ENCODE measurements at regions not wholly inside any gene's neighbourhood (a gene's known extent, or its start where the extent isn't known, plus 50 kb on each side); places are given as distances from the start of the nearest gene placed in this dataset.

DNA sequence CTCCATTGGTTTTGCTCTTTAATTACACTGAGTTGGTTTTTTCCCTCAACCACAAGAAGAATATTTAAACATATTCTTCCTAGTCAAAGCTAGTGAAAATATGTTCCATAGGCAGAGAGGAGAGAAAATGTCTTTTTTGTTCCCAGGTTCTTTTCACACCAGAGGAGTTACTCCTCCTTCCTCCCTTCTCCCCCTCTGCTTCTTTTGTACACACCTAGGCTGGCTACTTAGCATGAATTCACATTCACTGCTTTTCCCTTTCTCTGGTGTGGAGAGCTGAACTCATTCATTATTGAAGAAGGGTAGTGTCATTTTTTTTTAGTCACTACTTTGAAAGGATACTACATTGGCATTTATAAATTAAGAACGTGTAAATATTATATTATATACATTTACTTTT, 56.6 kb upstream of the UGP2 start:
- WGBS, result 74% methylated on average over 1 of the region's 1 CpG
- TF ChIP-seq POLR2A (IDR thresholded peaks at IDR 0.05), result no peak

DNA sequence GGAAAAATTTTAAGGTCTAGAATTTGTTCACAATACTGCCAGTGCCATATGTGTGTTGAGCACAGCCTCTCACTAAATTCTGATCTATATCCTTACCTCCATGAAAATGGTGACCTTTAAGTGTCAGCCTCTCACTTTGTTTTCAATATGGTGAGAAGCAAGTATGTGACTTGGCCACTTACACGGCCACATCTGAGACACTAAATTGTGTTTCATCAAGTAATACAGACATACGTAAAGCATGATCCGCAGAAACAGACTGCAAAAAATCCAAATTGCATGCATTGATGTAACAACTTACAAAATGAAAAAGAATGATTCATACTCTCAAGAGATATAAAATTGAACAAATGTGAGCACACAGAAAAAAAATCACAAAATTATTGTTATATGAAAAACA, 55.2 kb upstream of the UGP2 start:
- no peak for TF ChIP-seq EP300 (IDR thresholded peaks at IDR 0.05)
- TF ChIP-seq, protein P1, sequence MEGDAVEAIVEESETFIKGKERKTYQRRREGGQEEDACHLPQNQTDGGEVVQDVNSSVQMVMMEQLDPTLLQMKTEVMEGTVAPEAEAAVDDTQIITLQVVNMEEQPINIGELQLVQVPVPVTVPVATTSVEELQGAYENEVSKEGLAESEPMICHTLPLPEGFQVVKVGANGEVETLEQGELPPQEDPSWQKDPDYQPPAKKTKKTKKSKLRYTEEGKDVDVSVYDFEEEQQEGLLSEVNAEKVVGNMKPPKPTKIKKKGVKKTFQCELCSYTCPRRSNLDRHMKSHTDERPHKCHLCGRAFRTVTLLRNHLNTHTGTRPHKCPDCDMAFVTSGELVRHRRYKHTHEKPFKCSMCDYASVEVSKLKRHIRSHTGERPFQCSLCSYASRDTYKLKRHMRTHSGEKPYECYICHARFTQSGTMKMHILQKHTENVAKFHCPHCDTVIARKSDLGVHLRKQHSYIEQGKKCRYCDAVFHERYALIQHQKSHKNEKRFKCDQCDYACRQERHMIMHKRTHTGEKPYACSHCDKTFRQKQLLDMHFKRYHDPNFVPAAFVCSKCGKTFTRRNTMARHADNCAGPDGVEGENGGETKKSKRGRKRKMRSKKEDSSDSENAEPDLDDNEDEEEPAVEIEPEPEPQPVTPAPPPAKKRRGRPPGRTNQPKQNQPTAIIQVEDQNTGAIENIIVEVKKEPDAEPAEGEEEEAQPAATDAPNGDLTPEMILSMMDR (IDR thresholded peaks at IDR 0.05), result no peak
- TF ChIP-seq POLR2AphosphoS5 (IDR thresholded peaks at IDR 0.05), result no peak
- TF ChIP-seq POLR2A (IDR thresholded peaks at IDR 0.05), result no peak
- WGBS, result 91% methylated on average over 3 of the region's 3 CpGs
- no peaks in the 10 kb centered on the region for H3K36me3 ChIP-seq
- H3K27ac ChIP-seq, result no peak overlapping the region
- H3K9me3 ChIP-seq, result no peaks in the 10 kb centered on the region
- H3K27me3 ChIP-seq, result no peaks in the 10 kb centered on the region
- H3K4me3 ChIP-seq, result no peak overlapping the region
- peaks cover 18% of the 10 kb centered on the region for H3K4me1 ChIP-seq
- no peak for DNase-seq (ENCODE audit: low spot score in 2 of 2)

More for the DNA sequence above, 56.6 kb upstream of the UGP2 start:
- DNase-seq (ENCODE audit: low spot score in 2 of 2), result no peak
- H3K27me3 ChIP-seq, result no peaks in the 10 kb centered on the region
- H3K27ac ChIP-seq, result no peak overlapping the region
- H3K9me3 ChIP-seq, result no peaks in the 10 kb centered on the region
- no peaks in the 10 kb centered on the region for H3K36me3 ChIP-seq
- H3K4me1 ChIP-seq, result peaks cover 12% of the 10 kb centered on the region
- H3K4me3 ChIP-seq, result no peak overlapping the region

DNA sequence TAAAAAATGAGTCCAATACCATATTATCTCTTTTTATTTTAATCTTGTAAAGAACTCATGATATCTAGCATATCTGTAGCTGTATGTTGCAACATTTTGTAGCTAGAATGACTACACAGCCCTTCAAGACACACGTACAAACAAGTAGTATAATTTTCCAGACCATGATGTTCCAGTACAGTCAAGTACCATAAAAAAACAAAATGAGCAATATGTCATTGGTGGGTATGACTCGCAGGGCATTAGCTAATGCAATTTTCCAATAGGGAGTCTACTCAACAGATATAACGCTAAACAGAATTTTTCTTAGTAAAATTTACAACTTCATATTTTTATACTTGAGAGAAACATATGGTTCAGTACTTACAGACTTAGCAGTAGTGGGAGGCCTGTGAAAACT, 53.6 kb upstream of the UGP2 start:
- H3K27me3 ChIP-seq, result no peaks in the 10 kb centered on the region
- no peaks in the 10 kb centered on the region for H3K9me3 ChIP-seq
- no peaks in the 10 kb centered on the region for H3K36me3 ChIP-seq
- H3K27ac ChIP-seq, result peak overlapping the region; percentile 75
- no peak overlapping the region for H3K4me3 ChIP-seq
- DNase-seq (ENCODE audit: low spot score in 2 of 2), result no peak
- TF ChIP-seq EP300 (IDR thresholded peaks at IDR 0.05) (no peak), POLR2A (IDR thresholded peaks at IDR 0.05) (no peak), POLR2AphosphoS5 (IDR thresholded peaks at IDR 0.05) (peak in 1 of 3 donors; percentile 18)
- TF ChIP-seq, protein P1 (IDR thresholded peaks at IDR 0.05), result no peak
- WGBS, result 74% methylated on average over 3 of the region's 3 CpGs
- H3K4me1 ChIP-seq, result peaks cover 18% of the 10 kb centered on the region

DNA sequence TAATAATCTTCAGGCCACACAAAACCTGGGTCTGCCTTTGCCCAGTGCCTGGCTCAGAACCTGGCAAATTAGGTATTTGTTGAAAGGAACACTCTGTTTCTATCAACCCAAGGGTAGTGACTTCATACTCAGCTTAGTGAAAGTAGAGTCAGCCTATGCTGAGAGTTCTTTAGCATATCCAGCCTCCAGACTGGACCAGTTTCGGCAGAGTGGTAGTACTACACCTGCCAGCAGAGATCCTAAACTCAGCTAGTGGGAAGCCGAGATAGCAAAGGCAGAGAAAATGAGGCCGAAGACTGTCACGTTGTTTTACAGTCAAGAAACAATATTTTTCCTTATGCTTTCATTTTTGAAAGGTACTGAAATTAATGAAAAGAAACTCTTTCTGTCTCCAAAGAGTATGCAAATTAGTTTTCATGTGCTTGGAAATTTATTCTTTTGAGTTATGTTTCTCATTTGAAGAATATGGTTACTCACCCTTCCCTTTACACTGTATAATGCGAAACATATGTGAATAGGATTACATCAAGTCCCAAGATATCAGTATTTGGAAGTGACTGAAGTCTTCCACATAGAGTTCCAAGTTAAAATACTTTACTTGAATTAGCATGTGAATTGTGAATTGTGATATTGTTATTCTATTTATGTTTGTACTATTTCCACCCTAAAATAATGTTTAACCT, 52.2 kb upstream of the UGP2 start:
- H3K36me3 ChIP-seq, result no peaks in the 10 kb centered on the region
- H3K4me3 ChIP-seq, result no peak overlapping the region
- WGBS, result 66% methylated on average over 5 of the region's 5 CpGs
- peaks cover 18% of the 10 kb centered on the region for H3K4me1 ChIP-seq
- H3K27me3 ChIP-seq, result no peaks in the 10 kb centered on the region
- TF ChIP-seq, protein P1 (IDR thresholded peaks at IDR 0.05), result no peak
- peak overlapping the region; percentile 75 for H3K27ac ChIP-seq
- DNase-seq (ENCODE audit: low spot score in 2 of 2), result no peak
- no peaks in the 10 kb centered on the region for H3K9me3 ChIP-seq

DNA sequence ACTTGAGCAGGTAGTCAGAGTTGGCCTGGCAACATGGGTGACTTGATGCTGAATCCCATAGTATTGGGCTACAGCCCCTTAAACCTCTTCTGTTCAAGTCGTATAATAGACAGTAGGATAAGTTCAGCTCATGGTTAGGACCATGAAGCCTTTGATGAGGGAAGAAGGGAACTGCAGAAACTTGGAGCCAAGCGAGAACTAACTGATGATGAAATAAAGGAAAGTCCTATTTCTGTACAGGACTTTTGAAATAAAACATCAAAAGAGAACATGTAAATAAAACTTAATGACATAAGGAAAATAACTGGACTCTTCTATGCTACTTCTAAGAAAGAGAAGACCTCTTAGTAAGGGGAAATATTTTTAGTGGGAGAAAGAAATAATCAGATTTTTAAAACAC, 51.2 kb upstream of the UGP2 start:
- H3K27me3 ChIP-seq, result no peaks in the 10 kb centered on the region
- no peak for DNase-seq (ENCODE audit: low spot score in 2 of 2)
- peak overlapping the region; percentile 75 for H3K27ac ChIP-seq
- WGBS, result 77% methylated on average over 2 of the region's 2 CpGs
- TF ChIP-seq, protein P1 (IDR thresholded peaks at IDR 0.05), result no peak
- no peak for TF ChIP-seq EP300 (IDR thresholded peaks at IDR 0.05)
- TF ChIP-seq POLR2AphosphoS5 (IDR thresholded peaks at IDR 0.05), result no peak
- H3K36me3 ChIP-seq, result no peaks in the 10 kb centered on the region
- H3K9me3 ChIP-seq, result no peaks in the 10 kb centered on the region
- no peak overlapping the region for H3K4me3 ChIP-seq
- H3K4me1 ChIP-seq, result peaks cover 18% of the 10 kb centered on the region

DNA sequence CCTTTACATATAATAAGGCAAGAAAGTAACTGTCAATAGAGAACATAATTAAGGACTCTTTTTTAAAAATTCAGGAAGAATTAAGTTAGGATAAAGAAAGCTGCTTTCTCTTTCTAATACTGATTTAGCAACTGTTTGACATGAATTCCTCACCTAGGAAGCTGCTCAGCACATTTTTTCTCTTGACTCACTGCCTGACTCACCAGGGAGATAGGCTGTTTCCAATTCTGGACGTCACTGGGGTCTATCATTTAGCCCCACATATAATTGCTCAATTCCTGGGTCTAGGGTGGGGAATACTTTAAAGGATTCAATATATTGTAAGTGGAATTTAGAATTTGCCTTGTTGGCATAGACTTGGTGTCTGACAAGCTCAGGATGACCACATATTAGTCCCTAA, 50.8 kb upstream of the UGP2 start:
- TF ChIP-seq, protein P1 (IDR thresholded peaks at IDR 0.05), result no peak
- TF ChIP-seq POLR2AphosphoS5 (IDR thresholded peaks at IDR 0.05) (no peak), POLR2A (IDR thresholded peaks at IDR 0.05) (no peak), EP300 (IDR thresholded peaks at IDR 0.05) (no peak)
- H3K27ac ChIP-seq, result peak overlapping the region; percentile 75
- DNase-seq (ENCODE audit: low spot score in 2 of 2), result no peak

More for the DNA sequence above, 50.8 kb upstream of the UGP2 start:
- no peaks in the 10 kb centered on the region for H3K36me3 ChIP-seq
- no peaks in the 10 kb centered on the region for H3K27me3 ChIP-seq
- 12% methylated on average over 1 of the region's 1 CpG for WGBS
- no peak overlapping the region for H3K4me3 ChIP-seq
- H3K4me1 ChIP-seq, result peaks cover 18% of the 10 kb centered on the region
- H3K9me3 ChIP-seq, result no peaks in the 10 kb centered on the region

All from suprapubic skin (tissue), 4 donors.